Stomach (tissue), 8 donors: ENCODE measurements at regions not wholly inside any gene's neighbourhood (a gene's known extent, or its start where the extent isn't known, plus 50 kb on each side); places are given as distances from the start of the nearest gene placed in this dataset.

Experiments used
- DNase-seq, 2 donors: peaks; one replicate each; pipeline versions ENCODE4 v3.0.0 to v3.0.0-alpha.2; 2013 to 2019
- H3K27ac ChIP-seq, 5 donors: fragments of 200-600 bp in 4 of 5; sonication (generic) in 4 of 5; one replicate each; pipeline ENCODE4 v1.5.1; 2013 to 2019; ENCODE audit warnings: mild to moderate bottlenecking in 1 of 5, moderate library complexity in 1 of 5
- H3K27me3 ChIP-seq, 3 donors: fragments of 200-600 bp; sonication (generic); one replicate each; pipeline ENCODE4 v1.5.1; 2017 to 2019; ENCODE audit warnings: mixed run types in 1 of 3
- H3K36me3 ChIP-seq, 4 donors: fragments of 200-600 bp; sonication (generic); 1 replicate in 3 of 4; 2 replicates in 1 of 4; pipeline ENCODE4 v1.5.1; 2016 to 2019
- H3K4me1 ChIP-seq, 4 donors: fragments of 200-600 bp; sonication (generic); one replicate each; pipeline ENCODE4 v1.5.1; 2016 to 2019
- H3K4me3 ChIP-seq, 4 donors: fragments of 200-600 bp; sonication (generic) in 3 of 4; one replicate each; pipeline ENCODE4 v1.5.1; 2016 to 2019; ENCODE audit warnings: mild to moderate bottlenecking in 1 of 4
- H3K9me3 ChIP-seq, 4 donors: fragments of 200-600 bp; sonication (generic); one replicate each; pipeline ENCODE4 v1.5.1; 2016 to 2019
- EP300 ChIP-seq: sonication (generic); formaldehyde crosslinking; IDR thresholded peaks from one replicate; pipeline ENCODE4 v1.6.1; 2017; ENCODE audit warnings: antibody characterized with exemption
- POLR2A ChIP-seq, 4 donors: fragments of 450-650 bp; IDR thresholded peaks; one replicate each; pipeline ENCODE4 v1.6.1; 2016; ENCODE audit warnings: antibody characterized with exemption in 4 of 4, control low read depth in 2 of 4, mild to moderate bottlenecking in 1 of 4, moderate library complexity in 1 of 4
- POLR2AphosphoS5 ChIP-seq, 3 donors: sonication (generic); formaldehyde crosslinking; IDR thresholded peaks; one replicate each; pipeline ENCODE4 v1.6.1; 2016; ENCODE audit warnings: antibody characterized with exemption in 3 of 3
- WGBS, 5 donors: extraction: QIAGEN DNeasy Blood & Tissue Kit in 3 of 5; methylation state at CpG; one replicate each; pipeline versions ENCODE4 v1.1.5 to v1.1.7; 2013 to 2018; 5-methylcytosine and 5-hydroxymethylcytosine counted together
- intact Hi-C: fragments of 100-400 bp; cut with DNase I; formaldehyde crosslinking; loops from one replicate; pipeline ENCODE4 v1.15.1; 2023; ENCODE audit warnings: low total_unique reads
- TF ChIP-seq, protein P1 (sequence below), 7 experiments: fragments of 450-650 bp in 4 of 7; fragments of 200-600 bp in 3 of 7; sonication (generic) in 3 of 7; IDR thresholded peaks; one replicate each; pipeline ENCODE4 v1.5.1; 2016 to 2019; ENCODE audit warnings: antibody characterized with exemption in 7 of 7, control low read depth in 2 of 7, mild to moderate bottlenecking in 1 of 7
- donor health status: healthy with polysubstance abuse.
- donor health status: Bipolar disorder and iron deficiency.
- donor health status: healthy.

DNA sequence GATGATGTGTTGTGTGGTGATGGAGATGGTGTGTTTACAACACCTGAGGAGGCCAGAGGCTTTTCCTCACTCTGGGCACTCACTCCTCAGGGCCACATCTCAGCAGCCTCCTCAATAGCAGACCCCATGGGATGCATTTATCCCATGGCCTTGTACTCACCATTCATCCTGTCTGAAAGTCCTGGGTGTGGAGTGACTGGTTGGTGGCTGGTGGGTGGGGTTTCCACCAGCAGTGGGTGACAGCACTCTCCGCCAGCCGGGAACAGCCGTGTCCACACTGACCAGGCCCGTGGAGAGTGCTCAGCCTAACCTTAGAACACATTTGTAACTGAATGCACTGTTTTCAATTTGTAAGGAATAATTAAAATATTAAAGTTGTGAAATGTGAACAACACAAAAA lies 163.4 kb upstream of the AFDN start:
- no peak for DNase-seq
- intact Hi-C loops, result no loop called here
- H3K4me3 ChIP-seq, result no peak overlapping the region
- H3K4me1 ChIP-seq, result peaks cover 0 to 33% (median 28%) of the 10 kb centered on the region in 4 donors
- H3K36me3 ChIP-seq, result no peaks in the 10 kb centered on the region
- 67 to 89% (median 72%) methylated on average over 4 of the region's 4 CpGs for WGBS, 5 donors
- no peak for TF ChIP-seq POLR2AphosphoS5 (IDR thresholded peaks at IDR 0.05)
- TF ChIP-seq EP300, result no peak
- TF ChIP-seq, protein P1, sequence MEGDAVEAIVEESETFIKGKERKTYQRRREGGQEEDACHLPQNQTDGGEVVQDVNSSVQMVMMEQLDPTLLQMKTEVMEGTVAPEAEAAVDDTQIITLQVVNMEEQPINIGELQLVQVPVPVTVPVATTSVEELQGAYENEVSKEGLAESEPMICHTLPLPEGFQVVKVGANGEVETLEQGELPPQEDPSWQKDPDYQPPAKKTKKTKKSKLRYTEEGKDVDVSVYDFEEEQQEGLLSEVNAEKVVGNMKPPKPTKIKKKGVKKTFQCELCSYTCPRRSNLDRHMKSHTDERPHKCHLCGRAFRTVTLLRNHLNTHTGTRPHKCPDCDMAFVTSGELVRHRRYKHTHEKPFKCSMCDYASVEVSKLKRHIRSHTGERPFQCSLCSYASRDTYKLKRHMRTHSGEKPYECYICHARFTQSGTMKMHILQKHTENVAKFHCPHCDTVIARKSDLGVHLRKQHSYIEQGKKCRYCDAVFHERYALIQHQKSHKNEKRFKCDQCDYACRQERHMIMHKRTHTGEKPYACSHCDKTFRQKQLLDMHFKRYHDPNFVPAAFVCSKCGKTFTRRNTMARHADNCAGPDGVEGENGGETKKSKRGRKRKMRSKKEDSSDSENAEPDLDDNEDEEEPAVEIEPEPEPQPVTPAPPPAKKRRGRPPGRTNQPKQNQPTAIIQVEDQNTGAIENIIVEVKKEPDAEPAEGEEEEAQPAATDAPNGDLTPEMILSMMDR (IDR thresholded peaks at IDR 0.05), result no peak
- TF ChIP-seq POLR2A (IDR thresholded peaks at IDR 0.05), result no peak
- no peaks in the 10 kb centered on the region for H3K27me3 ChIP-seq
- no peaks in the 10 kb centered on the region for H3K9me3 ChIP-seq
- H3K27ac ChIP-seq, result no peak overlapping the region

DNA sequence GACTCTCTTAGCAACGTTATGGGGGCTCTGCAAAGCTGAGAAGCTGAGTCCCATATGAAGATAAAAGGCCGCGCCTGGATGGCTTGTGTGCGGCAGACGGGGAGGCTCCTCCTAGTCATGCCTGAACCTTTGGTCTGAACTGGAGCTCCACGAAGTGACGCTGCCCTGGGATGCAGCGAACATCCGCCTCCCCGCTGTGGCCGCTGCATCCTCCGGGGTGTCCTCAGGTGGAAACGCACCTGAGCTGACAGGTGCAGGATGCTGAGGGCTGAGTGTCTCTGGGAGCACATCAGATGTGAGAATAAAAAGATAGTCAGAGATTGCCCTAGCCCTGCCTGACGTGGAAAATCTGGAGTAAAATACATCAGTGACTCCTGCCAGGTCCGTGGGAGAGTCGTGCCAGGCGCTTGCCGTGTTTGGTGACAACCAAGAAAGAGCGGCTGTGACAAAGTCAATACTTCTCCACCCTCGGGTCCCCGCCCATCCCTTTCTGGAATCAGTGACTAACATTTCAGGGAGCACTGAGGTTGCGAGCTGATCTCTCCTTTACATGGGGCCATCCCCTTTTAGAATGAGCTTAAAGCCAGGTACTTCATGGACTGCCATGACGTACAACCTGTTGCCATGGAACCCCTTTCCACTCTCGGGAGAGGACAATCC lies 162.8 kb upstream of the AFDN start:
- 54 to 71% (median 63%) methylated on average over 24 of the region's 24 CpGs for WGBS, 5 donors
- no peaks in the 10 kb centered on the region for H3K9me3 ChIP-seq
- H3K27ac ChIP-seq, result peak overlapping the region in 1 of 5 donors; percentile 28
- H3K4me1 ChIP-seq, result peaks cover 0 to 36% (median 31%) of the 10 kb centered on the region in 4 donors
- no peaks in the 10 kb centered on the region for H3K36me3 ChIP-seq
- DNase-seq, result peak; percentile 53 to 66
- intact Hi-C loops, result no loop called here
- H3K27me3 ChIP-seq, result no peaks in the 10 kb centered on the region
- TF ChIP-seq POLR2A (IDR thresholded peaks at IDR 0.05) (no peak), EP300 (no peak), POLR2AphosphoS5 (IDR thresholded peaks at IDR 0.05) (no peak)
- TF ChIP-seq, protein P1 (IDR thresholded peaks at IDR 0.05), result no peak
- no peak overlapping the region for H3K4me3 ChIP-seq

DNA sequence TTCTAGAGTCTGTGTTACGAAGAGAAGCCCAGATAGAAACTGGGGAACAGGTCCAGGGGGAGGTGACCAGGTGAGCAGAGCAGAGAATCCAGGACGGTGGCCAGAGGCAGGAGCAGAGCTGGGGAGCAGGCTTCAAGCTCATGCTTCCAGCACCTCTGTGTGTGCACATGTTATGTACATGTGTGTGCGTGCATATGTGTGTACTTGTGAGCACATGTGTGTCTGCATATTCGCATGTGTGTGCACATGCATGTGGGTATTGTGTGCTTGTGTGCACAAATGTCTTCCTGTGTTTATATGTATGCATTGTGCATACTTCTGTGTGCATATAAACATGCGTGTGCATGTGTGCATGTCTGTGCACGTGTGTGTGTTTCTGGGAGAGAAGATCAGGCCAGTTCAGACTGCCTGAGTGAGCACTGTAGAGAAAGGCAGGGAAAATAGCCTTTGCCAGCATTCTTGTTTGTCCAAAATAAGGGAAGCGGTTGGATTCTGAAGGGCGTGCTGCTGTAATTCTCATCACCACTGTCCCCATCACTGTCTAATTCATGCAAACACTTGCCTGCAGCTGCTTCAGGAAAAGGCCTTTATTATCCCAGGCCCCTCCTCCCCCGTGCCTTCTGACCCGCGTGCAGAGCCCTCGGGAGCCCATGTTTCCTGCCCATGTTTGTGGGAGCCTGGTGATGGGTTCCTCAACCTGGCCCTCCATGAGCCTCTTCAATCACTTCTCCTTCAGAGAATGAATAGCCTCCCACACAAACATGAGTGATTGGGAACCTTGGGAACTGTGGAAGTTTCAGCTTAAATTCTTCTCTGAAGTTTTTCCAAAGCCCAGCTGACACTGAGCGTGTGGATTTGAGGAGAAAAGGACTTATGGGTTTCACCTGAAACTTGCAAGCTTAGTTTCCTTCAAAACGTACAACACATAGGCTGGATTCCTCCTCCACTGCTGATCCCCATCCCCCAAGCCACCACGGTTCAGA lies 161.7 kb upstream of the AFDN start:
- no peak for DNase-seq
- no peaks in the 10 kb centered on the region for H3K36me3 ChIP-seq
- intact Hi-C loops, result no loop called here
- H3K27ac ChIP-seq, result no peak overlapping the region
- 70 to 83% (median 77%) methylated on average over 15 of the region's 15 CpGs for WGBS, 5 donors
- H3K9me3 ChIP-seq, result no peaks in the 10 kb centered on the region
- peaks cover 0 to 36% (median 31%) of the 10 kb centered on the region in 4 donors for H3K4me1 ChIP-seq
- TF ChIP-seq POLR2A (IDR thresholded peaks at IDR 0.05) (no peak), EP300 (no peak), POLR2AphosphoS5 (IDR thresholded peaks at IDR 0.05) (no peak)
- TF ChIP-seq, protein P1 (IDR thresholded peaks at IDR 0.05), result no peak
- H3K4me3 ChIP-seq, result no peak overlapping the region
- no peaks in the 10 kb centered on the region for H3K27me3 ChIP-seq

DNA sequence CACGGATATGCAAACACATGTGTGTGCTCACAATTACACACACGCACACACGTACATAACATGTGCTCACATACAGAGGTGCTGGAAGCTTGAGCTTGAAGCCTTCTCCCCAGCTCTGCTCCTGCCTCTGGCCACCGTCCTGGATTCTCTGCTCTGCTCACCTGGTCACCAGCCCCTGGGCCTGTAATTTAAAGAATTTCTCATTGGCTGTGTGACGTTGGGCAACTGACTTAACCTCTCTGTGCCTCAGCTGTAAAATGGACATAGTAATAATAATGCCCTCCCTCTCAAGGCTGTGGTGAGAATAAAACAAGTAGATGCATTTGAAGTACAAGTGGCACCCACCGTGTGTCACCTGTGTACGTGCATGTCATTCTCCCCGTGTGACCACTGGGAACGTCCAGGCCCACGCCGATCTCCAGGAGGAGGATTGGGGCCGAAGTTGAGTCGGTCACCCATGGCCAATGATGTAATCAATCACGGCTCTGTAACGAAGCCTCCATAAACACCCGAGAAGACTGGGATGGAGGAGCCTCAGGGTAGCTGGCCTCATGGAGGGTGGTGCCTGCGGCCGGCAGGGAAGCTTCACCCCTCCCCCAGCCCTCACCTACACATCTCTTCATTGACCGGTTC lies 160.9 kb upstream of the AFDN start:
- intact Hi-C loops, result no loop called here
- no peak for DNase-seq
- TF ChIP-seq, protein P1 (IDR thresholded peaks at IDR 0.05), result no peak
- TF ChIP-seq EP300, result no peak
- no peak for TF ChIP-seq POLR2A (IDR thresholded peaks at IDR 0.05)
- no peak for TF ChIP-seq POLR2AphosphoS5 (IDR thresholded peaks at IDR 0.05)
- H3K9me3 ChIP-seq, result no peaks in the 10 kb centered on the region
- no peak overlapping the region for H3K27ac ChIP-seq
- H3K27me3 ChIP-seq, result no peaks in the 10 kb centered on the region
- peaks cover 0 to 36% (median 27%) of the 10 kb centered on the region in 4 donors for H3K4me1 ChIP-seq
- H3K36me3 ChIP-seq, result no peaks in the 10 kb centered on the region
- 80 to 88% (median 84%) methylated on average over 19 of the region's 19 CpGs for WGBS, 5 donors
- H3K4me3 ChIP-seq, result no peak overlapping the region
